ENCODE measurements at regions not wholly inside any gene's neighbourhood (a gene's known extent, or its start where the extent isn't known, plus 50 kb on each side); places are given as distances from the start of the nearest gene placed in this dataset.

- no peak overlapping the region for H3K4me3 ChIP-seq
- ChIA-PET POLR2A (no interaction called here), CTCF (ENCODE audit: low intra/inter-chr PET ratio) (no interaction called here)
- no peaks in the 10 kb centered on the region for H3K36me3 ChIP-seq (ENCODE audit: control insufficient read depth, insufficient read depth, low read length)
- intact Hi-C loops (cut with micrococcal nuclease), result no loop called here
- TF ChIP-seq BRD4 (IDR thresholded peaks at IDR 0.05), result no peak
- TF ChIP-seq EWSR1 (IDR thresholded peaks at IDR 0.05; ENCODE audit: borderline replicate concordance, low read depth, partially characterized antibody), result no peak
- TF ChIP-seq POLR3G (IDR thresholded peaks at IDR 0.05; ENCODE audit: extremely low read depth, insufficient read length, insufficient replicate concordance), result no peak
- no peak for TF ChIP-seq BRF2 (IDR thresholded peaks at IDR 0.05; ENCODE audit: borderline replicate concordance, insufficient read depth, insufficient read length)
- TF ChIP-seq PRDM10 (IDR thresholded peaks at IDR 0.05; ENCODE audit: partially characterized antibody), result no peak
- TF ChIP-seq SRF (CRISPR knock-in tag; IDR thresholded peaks at IDR 0.05), result no peak
- no peak for TF ChIP-seq ZNF584 (CRISPR knock-in tag; IDR thresholded peaks at IDR 0.05; ENCODE audit: low read depth)
- no peak for TF ChIP-seq FOXP4 (CRISPR knock-in tag; IDR thresholded peaks at IDR 0.05; ENCODE audit: borderline replicate concordance)
- no peak for TF ChIP-seq KLF6 (CRISPR knock-in tag; IDR thresholded peaks at IDR 0.05; ENCODE audit: borderline replicate concordance)
- no peak for TF ChIP-seq ZC3H11A (IDR thresholded peaks at IDR 0.05; ENCODE audit: low read depth, low read length)
- TF ChIP-seq, protein P1, sequence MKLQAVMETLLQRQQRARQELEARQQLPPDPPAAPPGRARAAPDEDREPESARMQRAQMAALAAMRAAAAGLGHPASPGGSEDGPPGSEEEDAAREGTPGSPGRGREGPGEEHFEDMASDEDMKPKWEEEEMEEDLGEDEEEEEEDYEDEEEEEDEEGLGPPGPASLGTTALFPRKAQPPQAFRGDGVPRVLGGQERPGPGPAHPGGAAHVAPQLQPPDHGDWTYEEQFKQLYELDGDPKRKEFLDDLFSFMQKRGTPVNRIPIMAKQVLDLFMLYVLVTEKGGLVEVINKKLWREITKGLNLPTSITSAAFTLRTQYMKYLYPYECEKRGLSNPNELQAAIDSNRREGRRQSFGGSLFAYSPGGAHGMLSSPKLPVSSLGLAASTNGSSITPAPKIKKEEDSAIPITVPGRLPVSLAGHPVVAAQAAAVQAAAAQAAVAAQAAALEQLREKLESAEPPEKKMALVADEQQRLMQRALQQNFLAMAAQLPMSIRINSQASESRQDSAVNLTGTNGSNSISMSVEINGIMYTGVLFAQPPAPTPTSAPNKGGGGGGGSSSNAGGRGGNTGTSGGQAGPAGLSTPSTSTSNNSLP (IDR thresholded peaks at IDR 0.05; ENCODE audit: borderline replicate concordance, low read depth, low read length), result no peak
- TF ChIP-seq ZNF165 (CRISPR knock-in tag; IDR thresholded peaks at IDR 0.05; ENCODE audit: borderline replicate concordance), result no peak
- no peak for TF ChIP-seq KLF1 (tag; IDR thresholded peaks at IDR 0.05)
- no peaks in the 10 kb centered on the region for H3K4me1 ChIP-seq (replicated peaks in 1 of 2; ENCODE audit: control insufficient read depth in 2 of 2, insufficient read depth in 2 of 2, low read length in 2 of 2)
- no peak overlapping the region for H2AFZ ChIP-seq (ENCODE audit: low read depth, low read length)
- H3K4me2 ChIP-seq (ENCODE audit: insufficient read depth, low read length), result no peak overlapping the region
- in situ Hi-C loops (cut with MboI), result no loop called here
- ATAC-seq (no peak), FAIRE-seq (no peak), DNase-seq (ENCODE audit: extremely low read depth in 1 of 4, low spot score in 3 of 4) (no peak)
- H3K27ac ChIP-seq (ENCODE audit: extremely low read depth, low read depth, low read length), result no peak overlapping the region
- no peaks in the 10 kb centered on the region for H3K9me3 ChIP-seq (replicated peaks; ENCODE audit: control insufficient read depth, insufficient read depth, low read depth, low read length)
- no peaks in the 10 kb centered on the region for H3K79me2 ChIP-seq (ENCODE audit: control insufficient read depth, insufficient read depth, low read length)
- BruUV-seq (replicated peaks), result no TSS peak
- no peak overlapping the region for H3K9ac ChIP-seq (ENCODE audit: insufficient read depth in 1 of 2, low read depth in 2 of 2, low read length in 2 of 2)
- no peaks in the 10 kb centered on the region for H3K9me1 ChIP-seq (ENCODE audit: control insufficient read depth, insufficient read depth, low read length)
- H4K20me1 ChIP-seq (replicated peaks; ENCODE audit: control insufficient read depth, insufficient read depth, low read length), result no peaks in the 10 kb centered on the region
- peaks cover 6 to 15% of the 10 kb centered on the region in 2 experiments; a peak in 4 of 5 replicates for H3K27me3 ChIP-seq (ENCODE audit: control insufficient read depth in 2 of 2, insufficient read depth in 2 of 2, low read length in 2 of 2)
- 0% methylated on average over 3 of the region's 3 CpGs for WGBS (ENCODE audit: insufficient coverage, low coverage, missing lambda C conversion rate)
Observed at GRCh38 chr2:118474541-118474920, 372.9 kb downstream of the EN1 start.

Measured in K562 (cell line).